GM19397 (cell line): ENCODE measurements at regions not wholly inside any gene's neighbourhood (a gene's known extent, or its start where the extent isn't known, plus 50 kb on each side); places are given as distances from the start of the nearest gene placed in this dataset.

Experiments
- ATAC-seq: cut with Tn5 transposase; IDR thresholded peaks from one replicate; pipeline ENCODE4 v1.9.1; 2021; ENCODE audit warnings: mild to moderate bottlenecking, moderate library complexity; ENCODE audit not compliant: unreplicated experiment

GRCh38 chr5:105807951-105808350 lies 1862.8 kb downstream of the EFNA5 start:
- no peak for ATAC-seq

GRCh38 chr5:105807290-105807689 lies 1863.4 kb downstream of the EFNA5 start:
- no peak for ATAC-seq

- ATAC-seq = no peak
Measured at GRCh38 chr5:105806596-105806995, 1864.1 kb downstream of the EFNA5 start.

- ATAC-seq = no peak
Measured at GRCh38 chr5:105803431-105803830, 1867.3 kb downstream of the EFNA5 start.

- ATAC-seq = no peak
Measured at GRCh38 chr5:105794578-105794977, 1876.2 kb downstream of the EFNA5 start.

GRCh38 chr5:105789246-105789645 lies 1881.5 kb downstream of the EFNA5 start:
- ATAC-seq = no peak

GRCh38 chr5:105783811-105784210 lies 1886.9 kb downstream of the EFNA5 start:
- ATAC-seq = no peak

- no peak for ATAC-seq
Measured at GRCh38 chr5:105782501-105782900, 1888.2 kb downstream of the EFNA5 start.

- no peak for ATAC-seq
Measured at GRCh38 chr5:105773241-105773640, 1897.5 kb downstream of the EFNA5 start.

- no peak for ATAC-seq
Measured at GRCh38 chr5:105767267-105767666, 1903.5 kb downstream of the EFNA5 start.

- ATAC-seq = no peak
Measured at GRCh38 chr5:105762728-105763127, 1908.0 kb downstream of the EFNA5 start.

- no peak for ATAC-seq
Measured at GRCh38 chr5:105754056-105754455, 1916.7 kb downstream of the EFNA5 start.

- no peak for ATAC-seq
Measured at GRCh38 chr5:105752801-105753200, 1917.9 kb downstream of the EFNA5 start.

GRCh38 chr5:105751908-105752307 lies 1918.8 kb downstream of the EFNA5 start:
- ATAC-seq = no peak

- no peak for ATAC-seq
Measured at GRCh38 chr5:105745111-105745510, 1925.6 kb downstream of the EFNA5 start.

- ATAC-seq = no peak
Measured at GRCh38 chr5:105740242-105740641, 1930.5 kb downstream of the EFNA5 start.

- no peak for ATAC-seq
Measured at GRCh38 chr5:105739732-105740131, 1931.0 kb downstream of the EFNA5 start.

- ATAC-seq = no peak
Measured at GRCh38 chr5:105735704-105736103, 1935.0 kb downstream of the EFNA5 start.

GRCh38 chr5:105730982-105731381 lies 1939.8 kb downstream of the EFNA5 start:
- no peak for ATAC-seq

GRCh38 chr5:105726093-105726492 lies 1944.6 kb downstream of the EFNA5 start:
- ATAC-seq = no peak

- no peak for ATAC-seq
Measured at GRCh38 chr5:105708442-105708841, 1962.3 kb downstream of the EFNA5 start.

GRCh38 chr5:105702323-105702722 lies 1968.4 kb downstream of the EFNA5 start:
- no peak for ATAC-seq

GRCh38 chr5:105696440-105696839 lies 1974.3 kb downstream of the EFNA5 start:
- no peak for ATAC-seq

GRCh38 chr5:105695941-105696340 lies 1974.8 kb downstream of the EFNA5 start:
- no peak for ATAC-seq
